ENCODE measurements at regions not wholly inside any gene's neighbourhood (a gene's known extent, or its start where the extent isn't known, plus 50 kb on each side); places are given as distances from the start of the nearest gene placed in this dataset.

GRCh38 chr6:122008101-122008999, 391.1 kb upstream of the HSF2 start:
- DNase-seq (ENCODE audit: low spot score): no peak

GRCh38 chr6:122009000-122009350, 390.5 kb upstream of the HSF2 start:
- no peak for DNase-seq (ENCODE audit: low spot score)

- DNase-seq (ENCODE audit: low spot score): no peak
These were observed 386.9 kb upstream of the HSF2 start for GRCh38 chr6:122012578-122012977.

GRCh38 chr6:122014961-122015360, 384.5 kb upstream of the HSF2 start:
- DNase-seq (ENCODE audit: low spot score): no peak

GRCh38 chr6:122020588-122021264, 378.7 kb upstream of the HSF2 start:
- no peak for DNase-seq (ENCODE audit: low spot score)

- DNase-seq (ENCODE audit: low spot score): no peak
These were observed 374.3 kb upstream of the HSF2 start for GRCh38 chr6:122025104-122025503.

GRCh38 chr6:122026582-122027369, 372.7 kb upstream of the HSF2 start:
- no peak for DNase-seq (ENCODE audit: low spot score)

- no peak for DNase-seq (ENCODE audit: low spot score)
These were observed 370.4 kb upstream of the HSF2 start for GRCh38 chr6:122028933-122029522.

- peak; percentile 4 for DNase-seq (ENCODE audit: low spot score)
These were observed 365.8 kb upstream of the HSF2 start for GRCh38 chr6:122033564-122034181.

- DNase-seq (ENCODE audit: low spot score): no peak
These were observed 364.3 kb upstream of the HSF2 start for GRCh38 chr6:122035173-122035572.

- no peak for DNase-seq (ENCODE audit: low spot score)
These were observed 359.2 kb upstream of the HSF2 start for GRCh38 chr6:122040261-122040660.

GRCh38 chr6:122042380-122042779, 357.1 kb upstream of the HSF2 start:
- no peak for DNase-seq (ENCODE audit: low spot score)

GRCh38 chr6:122042960-122043735, 356.3 kb upstream of the HSF2 start:
- no peak for DNase-seq (ENCODE audit: low spot score)

- DNase-seq (ENCODE audit: low spot score): no peak
These were observed 350.9 kb upstream of the HSF2 start for GRCh38 chr6:122048570-122048969.

- DNase-seq (ENCODE audit: low spot score): no peak
These were observed 350.1 kb upstream of the HSF2 start for GRCh38 chr6:122049341-122049740.

- no peak for DNase-seq (ENCODE audit: low spot score)
These were observed 349.2 kb upstream of the HSF2 start for GRCh38 chr6:122050242-122050755.

GRCh38 chr6:122052346-122052900, 347.0 kb upstream of the HSF2 start:
- DNase-seq (ENCODE audit: low spot score): no peak

GRCh38 chr6:122059918-122060317, 339.5 kb upstream of the HSF2 start:
- no peak for DNase-seq (ENCODE audit: low spot score)

GRCh38 chr6:122061855-122062254, 337.6 kb upstream of the HSF2 start:
- DNase-seq (ENCODE audit: low spot score): no peak

- no peak for DNase-seq (ENCODE audit: low spot score)
These were observed 336.4 kb upstream of the HSF2 start for GRCh38 chr6:122063076-122063475.

Data from germinal center (tissue), 1 donor.